ENCODE measurements at regions not wholly inside any gene's neighbourhood (a gene's known extent, or its start where the extent isn't known, plus 50 kb on each side); places are given as distances from the start of the nearest gene placed in this dataset.

- Histone ChIP-seq H3K4me2 (ENCODE audit: low read length) (no peak overlapping the region), H3K36me3 (ENCODE audit: low read depth, low read length) (no peaks in the 10 kb centered on the region), H3K27ac (ENCODE audit: low read length) (no peak overlapping the region), H3F3A (ENCODE audit: low read length, unreplicated experiment) (no peaks in the 10 kb centered on the region), H2AFZ (ENCODE audit: low read length) (no peak overlapping the region), H3K4me3 (ENCODE audit: low read length) (no peak overlapping the region), H3K27me3 (ENCODE audit: low read length) (no peaks in the 10 kb centered on the region), H3K9me2 (replicated peaks; ENCODE audit: low read length) (no peaks in the 10 kb centered on the region), H3K9me3 (ENCODE audit: low read length) (no peaks in the 10 kb centered on the region), H3K79me2 (ENCODE audit: low read length) (no peaks in the 10 kb centered on the region), H4K20me1 (ENCODE audit: low read length) (no peaks in the 10 kb centered on the region), H3K4me1 (ENCODE audit: insufficient read depth, low read length) (no peaks in the 10 kb centered on the region), H3K9ac (ENCODE audit: low read length) (no peak overlapping the region)
- ATAC-seq (no peak), DNase-seq (no peak)
- ChIA-PET CTCF (no interaction called here), POLR2A (ENCODE audit: unreplicated experiment) (no interaction called here)
- no peak for TF ChIP-seq EZH2phosphoT487 (IDR thresholded peaks at IDR 0.05; ENCODE audit: borderline replicate concordance, low read length)
- TF ChIP-seq EZH2 (IDR thresholded peaks at IDR 0.05; ENCODE audit: low read length, unreplicated experiment) = no peak
- TF ChIP-seq, protein P1, sequence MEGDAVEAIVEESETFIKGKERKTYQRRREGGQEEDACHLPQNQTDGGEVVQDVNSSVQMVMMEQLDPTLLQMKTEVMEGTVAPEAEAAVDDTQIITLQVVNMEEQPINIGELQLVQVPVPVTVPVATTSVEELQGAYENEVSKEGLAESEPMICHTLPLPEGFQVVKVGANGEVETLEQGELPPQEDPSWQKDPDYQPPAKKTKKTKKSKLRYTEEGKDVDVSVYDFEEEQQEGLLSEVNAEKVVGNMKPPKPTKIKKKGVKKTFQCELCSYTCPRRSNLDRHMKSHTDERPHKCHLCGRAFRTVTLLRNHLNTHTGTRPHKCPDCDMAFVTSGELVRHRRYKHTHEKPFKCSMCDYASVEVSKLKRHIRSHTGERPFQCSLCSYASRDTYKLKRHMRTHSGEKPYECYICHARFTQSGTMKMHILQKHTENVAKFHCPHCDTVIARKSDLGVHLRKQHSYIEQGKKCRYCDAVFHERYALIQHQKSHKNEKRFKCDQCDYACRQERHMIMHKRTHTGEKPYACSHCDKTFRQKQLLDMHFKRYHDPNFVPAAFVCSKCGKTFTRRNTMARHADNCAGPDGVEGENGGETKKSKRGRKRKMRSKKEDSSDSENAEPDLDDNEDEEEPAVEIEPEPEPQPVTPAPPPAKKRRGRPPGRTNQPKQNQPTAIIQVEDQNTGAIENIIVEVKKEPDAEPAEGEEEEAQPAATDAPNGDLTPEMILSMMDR (conservative IDR thresholded peaks at IDR 0.05; ENCODE audit: low read depth, low read length) = no peak
- intact Hi-C loops (cut with micrococcal nuclease) = no loop called here
- BruUV-seq (replicated peaks) = no TSS peak
These were observed 439.2 kb upstream of the SOX9 start for GRCh38 chr17:71681427-71682173.

DNA sequence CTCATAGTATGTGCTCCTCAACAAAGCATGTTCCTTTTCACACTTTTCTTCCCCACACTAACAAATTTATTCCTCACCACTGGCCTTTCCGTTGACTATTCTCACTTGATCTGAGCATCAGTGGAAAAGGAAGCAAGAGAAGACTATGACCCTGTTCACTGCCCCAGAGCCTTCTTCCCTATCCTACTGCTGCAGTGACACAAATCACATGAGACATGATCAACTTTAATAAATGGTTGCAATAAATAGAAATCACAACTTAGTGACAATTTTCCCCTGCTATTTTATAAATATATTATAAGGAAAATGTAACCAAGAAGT, 438.7 kb upstream of the SOX9 start:
- no peaks in the 10 kb centered on the region for H3K9me3 ChIP-seq (ENCODE audit: low read length)
- H2AFZ ChIP-seq (ENCODE audit: low read length) = no peak overlapping the region
- intact Hi-C loops (cut with micrococcal nuclease) = no loop called here
- H3K4me2 ChIP-seq (ENCODE audit: low read length) = no peak overlapping the region
- H3K36me3 ChIP-seq (ENCODE audit: low read depth, low read length) = no peaks in the 10 kb centered on the region
- H3F3A ChIP-seq (ENCODE audit: low read length, unreplicated experiment) = no peaks in the 10 kb centered on the region
- no peak overlapping the region for H3K4me3 ChIP-seq (ENCODE audit: low read length)
- no peaks in the 10 kb centered on the region for H3K4me1 ChIP-seq (ENCODE audit: insufficient read depth, low read length)
- ATAC-seq = no peak
- H3K27me3 ChIP-seq (ENCODE audit: low read length) = no peaks in the 10 kb centered on the region
- DNase-seq = no peak
- BruUV-seq (replicated peaks) = no TSS peak
- CTCF ChIA-PET = no interaction called here
- H3K9me2 ChIP-seq (replicated peaks; ENCODE audit: low read length) = no peaks in the 10 kb centered on the region
- no peak overlapping the region for H3K27ac ChIP-seq (ENCODE audit: low read length)
- POLR2A ChIA-PET (ENCODE audit: unreplicated experiment) = no interaction called here
- no peaks in the 10 kb centered on the region for H3K79me2 ChIP-seq (ENCODE audit: low read length)
- no peaks in the 10 kb centered on the region for H4K20me1 ChIP-seq (ENCODE audit: low read length)
- no peak overlapping the region for H3K9ac ChIP-seq (ENCODE audit: low read length)
- TF ChIP-seq EZH2 (IDR thresholded peaks at IDR 0.05; ENCODE audit: low read length, unreplicated experiment) (no peak), EZH2phosphoT487 (IDR thresholded peaks at IDR 0.05; ENCODE audit: borderline replicate concordance, low read length) (no peak)
- TF ChIP-seq, protein P1 (conservative IDR thresholded peaks at IDR 0.05; ENCODE audit: low read depth, low read length) = no peak

DNA sequence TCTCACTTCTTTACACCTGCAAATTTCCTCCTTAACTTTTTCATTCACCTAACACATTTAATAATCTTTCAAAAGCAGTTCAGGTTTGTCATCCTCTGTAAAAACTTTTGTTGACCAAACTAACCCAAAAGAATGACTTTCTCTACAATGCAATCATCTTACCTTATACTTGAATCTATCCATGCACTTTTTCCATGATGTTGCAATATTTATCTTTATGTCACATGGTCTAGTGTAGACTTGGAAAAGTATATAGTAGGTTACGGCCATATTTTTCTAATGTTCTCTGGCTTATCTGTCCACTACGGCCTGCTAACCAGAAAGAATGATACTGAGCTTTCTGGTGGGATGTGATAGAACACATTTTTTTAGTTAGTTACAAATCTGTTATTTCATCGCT, 431.0 kb upstream of the SOX9 start:
- H3K9me3 ChIP-seq (ENCODE audit: low read length) = no peaks in the 10 kb centered on the region
- H3K9me2 ChIP-seq (replicated peaks; ENCODE audit: low read length) = no peaks in the 10 kb centered on the region
- no peak overlapping the region for H2AFZ ChIP-seq (ENCODE audit: low read length)
- DNase-seq (no peak), ATAC-seq (no peak)
- BruUV-seq (replicated peaks) = no TSS peak
- H4K20me1 ChIP-seq (ENCODE audit: low read length) = no peaks in the 10 kb centered on the region
- POLR2A ChIA-PET (ENCODE audit: unreplicated experiment) = no interaction called here
- CTCF ChIA-PET = no interaction called here
- no peak overlapping the region for H3K27ac ChIP-seq (ENCODE audit: low read length)
- no peak overlapping the region for H3K4me3 ChIP-seq (ENCODE audit: low read length)
- H3K4me2 ChIP-seq (ENCODE audit: low read length) = no peak overlapping the region
- H3K9ac ChIP-seq (ENCODE audit: low read length) = no peak overlapping the region
- H3K4me1 ChIP-seq (ENCODE audit: insufficient read depth, low read length) = no peaks in the 10 kb centered on the region
- no peaks in the 10 kb centered on the region for H3K79me2 ChIP-seq (ENCODE audit: low read length)
- H3K27me3 ChIP-seq (ENCODE audit: low read length) = no peaks in the 10 kb centered on the region
- no peaks in the 10 kb centered on the region for H3K36me3 ChIP-seq (ENCODE audit: low read depth, low read length)
- intact Hi-C loops (cut with micrococcal nuclease) = no loop called here
- TF ChIP-seq EZH2 (IDR thresholded peaks at IDR 0.05; ENCODE audit: low read length, unreplicated experiment) (no peak), EZH2phosphoT487 (IDR thresholded peaks at IDR 0.05; ENCODE audit: borderline replicate concordance, low read length) (no peak)
- no peaks in the 10 kb centered on the region for H3F3A ChIP-seq (ENCODE audit: low read length, unreplicated experiment)
